ENCODE measurements at regions not wholly inside any gene's neighbourhood (a gene's known extent, or its start where the extent isn't known, plus 50 kb on each side); places are given as distances from the start of the nearest gene placed in this dataset.
A peak's percentile ranks its signal among the peaks of the same experiment; 100 is the strongest.

GRCh38 chr1:172976222-172977041 is 74.3 kb downstream of the TNFSF18 start:
- no peaks in the 10 kb centered on the region for H3K27me3 Mint-ChIP-seq
- no peaks in the 10 kb centered on the region for H3K4me1 Mint-ChIP-seq
- Histone ChIP-seq H3K4me1 (ENCODE audit: insufficient read depth, low read length) (no peaks in the 10 kb centered on the region), H3K4me3 (ENCODE audit: low read length) (no peak overlapping the region), H3K9me3 (ENCODE audit: low read length) (no peaks in the 10 kb centered on the region), H3K36me3 (ENCODE audit: insufficient read depth, low read length) (no peaks in the 10 kb centered on the region), H3K27ac (ENCODE audit: low read depth, low read length) (no peak overlapping the region), H3K27me3 (ENCODE audit: insufficient read depth, low read length, poor library complexity, severe bottlenecking) (no peaks in the 10 kb centered on the region)
- H3K4me3 Mint-ChIP-seq, result no peak overlapping the region
- ChIA-PET POLR2A (interaction anchor here (0.6 kb wide), 1 partner anchor 299 kb away, joined by 3 read pairs; no protein-coding TSS in a partner anchor), CTCF (interaction anchor here (0.6 kb wide), 1 partner anchor 1558 kb away, joined by 3 read pairs; no protein-coding TSS in a partner anchor)
- H3K9me3 Mint-ChIP-seq, result no peaks in the 10 kb centered on the region
- H3K36me3 Mint-ChIP-seq, result no peaks in the 10 kb centered on the region
- H3K27ac Mint-ChIP-seq, result no peak overlapping the region
- no peak for DNase-seq

- ChIA-PET POLR2A (no interaction called here), CTCF (no interaction called here)
- H3K27ac Mint-ChIP-seq, result no peak overlapping the region
- H3K4me1 ChIP-seq (ENCODE audit: insufficient read depth, low read length), result no peaks in the 10 kb centered on the region
- H3K9me3 ChIP-seq (ENCODE audit: low read length), result no peaks in the 10 kb centered on the region
- no peaks in the 10 kb centered on the region for H3K27me3 Mint-ChIP-seq
- H3K4me3 Mint-ChIP-seq, result no peak overlapping the region
- H3K27me3 ChIP-seq (ENCODE audit: insufficient read depth, low read length, poor library complexity, severe bottlenecking), result no peaks in the 10 kb centered on the region
- no peak overlapping the region for H3K27ac ChIP-seq (ENCODE audit: low read depth, low read length)
- peaks cover 0 to under 1% (median 0%) of the 10 kb centered on the region in 5 donors for H3K9me3 Mint-ChIP-seq
- H3K36me3 Mint-ChIP-seq, result no peaks in the 10 kb centered on the region
- no peak overlapping the region for H3K4me3 ChIP-seq (ENCODE audit: low read length)
- H3K36me3 ChIP-seq (ENCODE audit: insufficient read depth, low read length), result no peaks in the 10 kb centered on the region
- no peak for DNase-seq
- H3K4me1 Mint-ChIP-seq, result no peaks in the 10 kb centered on the region
Measured at GRCh38 chr1:172977296-172978017, 73.3 kb downstream of the TNFSF18 start.

- Mint-ChIP-seq H3K4me3 (no peak overlapping the region), H3K9me3 (peaks cover 0 to 2% (median 0%) of the 10 kb centered on the region in 5 donors), H3K36me3 (no peaks in the 10 kb centered on the region), H3K27me3 (no peaks in the 10 kb centered on the region), H3K27ac (peak overlapping the region in 1 of 8 donors; percentile 3), H3K4me1 (no peaks in the 10 kb centered on the region)
- no peaks in the 10 kb centered on the region for H3K9me3 ChIP-seq (ENCODE audit: low read length)
- H3K4me1 ChIP-seq (ENCODE audit: insufficient read depth, low read length), result no peaks in the 10 kb centered on the region
- no peaks in the 10 kb centered on the region for H3K27me3 ChIP-seq (ENCODE audit: insufficient read depth, low read length, poor library complexity, severe bottlenecking)
- H3K36me3 ChIP-seq (ENCODE audit: insufficient read depth, low read length), result no peaks in the 10 kb centered on the region
- POLR2A ChIA-PET, result no interaction called here
- H3K4me3 ChIP-seq (ENCODE audit: low read length), result no peak overlapping the region
- DNase-seq, result no peak
- no peak overlapping the region for H3K27ac ChIP-seq (ENCODE audit: low read depth, low read length)
- CTCF ChIA-PET, result no interaction called here
Measured at GRCh38 chr1:172978595-172978994, 72.1 kb downstream of the TNFSF18 start.

- Histone ChIP-seq H3K36me3 (ENCODE audit: insufficient read depth, low read length) (no peaks in the 10 kb centered on the region), H3K27me3 (ENCODE audit: insufficient read depth, low read length, poor library complexity, severe bottlenecking) (no peaks in the 10 kb centered on the region), H3K4me3 (ENCODE audit: low read length) (no peak overlapping the region), H3K4me1 (ENCODE audit: insufficient read depth, low read length) (no peaks in the 10 kb centered on the region), H3K9me3 (ENCODE audit: low read length) (no peaks in the 10 kb centered on the region), H3K27ac (ENCODE audit: low read depth, low read length) (no peak overlapping the region)
- CTCF ChIA-PET, result no interaction called here
- no peak for DNase-seq
- Mint-ChIP-seq H3K27ac (no peak overlapping the region), H3K27me3 (no peaks in the 10 kb centered on the region), H3K4me3 (no peak overlapping the region), H3K4me1 (no peaks in the 10 kb centered on the region), H3K9me3 (peaks cover 0 to 2% (median 0%) of the 10 kb centered on the region in 5 donors), H3K36me3 (no peaks in the 10 kb centered on the region)
- POLR2A ChIA-PET, result no interaction called here
Measured at GRCh38 chr1:172979828-172980227, 70.9 kb downstream of the TNFSF18 start.

GRCh38 chr1:172980456-172980855 is 70.3 kb downstream of the TNFSF18 start:
- H3K36me3 ChIP-seq (ENCODE audit: insufficient read depth, low read length), result no peaks in the 10 kb centered on the region

GRCh38 chr1:172980971-172981370 is 69.8 kb downstream of the TNFSF18 start:
- no peaks in the 10 kb centered on the region for H3K36me3 Mint-ChIP-seq
- H3K4me3 Mint-ChIP-seq, result no peak overlapping the region
- H3K27ac Mint-ChIP-seq, result no peak overlapping the region
- H3K4me1 Mint-ChIP-seq, result no peaks in the 10 kb centered on the region
- Histone ChIP-seq H3K36me3 (ENCODE audit: insufficient read depth, low read length) (no peaks in the 10 kb centered on the region), H3K4me3 (ENCODE audit: low read length) (no peak overlapping the region), H3K27me3 (ENCODE audit: insufficient read depth, low read length, poor library complexity, severe bottlenecking) (no peaks in the 10 kb centered on the region), H3K27ac (ENCODE audit: low read depth, low read length) (no peak overlapping the region), H3K9me3 (ENCODE audit: low read length) (no peaks in the 10 kb centered on the region), H3K4me1 (ENCODE audit: insufficient read depth, low read length) (no peaks in the 10 kb centered on the region)
- no peaks in the 10 kb centered on the region for H3K27me3 Mint-ChIP-seq
- ChIA-PET CTCF (no interaction called here), POLR2A (no interaction called here)
- peaks cover 0 to 2% (median 0%) of the 10 kb centered on the region in 5 donors for H3K9me3 Mint-ChIP-seq
- DNase-seq, result no peak

More at GRCh38 chr1:172980456-172980855, 70.3 kb downstream of the TNFSF18 start:
- H3K4me1 Mint-ChIP-seq, result no peaks in the 10 kb centered on the region
- H3K27ac Mint-ChIP-seq, result no peak overlapping the region
- ChIA-PET CTCF (no interaction called here), POLR2A (no interaction called here)
- H3K27me3 Mint-ChIP-seq, result no peaks in the 10 kb centered on the region
- H3K27ac ChIP-seq (ENCODE audit: low read depth, low read length), result no peak overlapping the region
- no peaks in the 10 kb centered on the region for H3K9me3 ChIP-seq (ENCODE audit: low read length)
- peaks cover 0 to 2% (median 0%) of the 10 kb centered on the region in 5 donors for H3K9me3 Mint-ChIP-seq
- no peaks in the 10 kb centered on the region for H3K4me1 ChIP-seq (ENCODE audit: insufficient read depth, low read length)
- no peak overlapping the region for H3K4me3 ChIP-seq (ENCODE audit: low read length)
- no peak overlapping the region for H3K4me3 Mint-ChIP-seq
- H3K36me3 Mint-ChIP-seq, result no peaks in the 10 kb centered on the region
- H3K27me3 ChIP-seq (ENCODE audit: insufficient read depth, low read length, poor library complexity, severe bottlenecking), result no peaks in the 10 kb centered on the region
- no peak for DNase-seq

Measured in CD8-positive, alpha-beta memory T cell (primary cell).